IMR-90 (cell line): ENCODE measurements at regions not wholly inside any gene's neighbourhood (a gene's known extent, or its start where the extent isn't known, plus 50 kb on each side); places are given as distances from the start of the nearest gene placed in this dataset.

ENCODE experiments used
- ATAC-seq: fragments of 200-7000 bp; cut with Tn5 transposase; 2 replicates; pipeline ENCODE4 v1.9.1; 2020; ENCODE audit warnings: low read depth, mild to moderate bottlenecking, moderate library complexity
- BruUV-seq: library from RNA; stranded (reverse); fragments of 400-500 nt; replicated peaks from 2 replicates; lab custom pipeline; 2021; lab: Mats Ljungman, UMichigan
- CTCF ChIA-PET: fragments of 300-600 bp; formaldehyde crosslinking; extraction: SDS; loops from one replicate; lab custom pipeline; 2021; ENCODE audit warnings: antibody characterized with exemption; lab: Yijun Ruan, JAX
- POLR2A ChIA-PET: fragments of 300-600 bp; sonication (Branson Sonifier 250); formaldehyde crosslinking; loops from one replicate; lab custom pipeline; 2022; ENCODE audit warnings: antibody characterized with exemption; ENCODE audit not compliant: unreplicated experiment; lab: Charles Lee
- DNase-seq: peaks from one replicate; pipeline ENCODE4 v3.0.0; 2013
- H2AFZ ChIP-seq: replicated peaks from 2 replicates; pipeline ENCODE3; 2013; ENCODE audit warnings: low read length, mild to moderate bottlenecking; ENCODE audit not compliant: poor library complexity
- H2AK5ac ChIP-seq: 2 replicates; pipeline ENCODE4 v1.6.1; 2013; ENCODE audit warnings: low read depth, low read length, inconsistent platforms
- H2AK9ac ChIP-seq: replicated peaks from 2 replicates; pipeline ENCODE3; 2013; ENCODE audit warnings: mild to moderate bottlenecking, low read depth, low read length, moderate library complexity; ENCODE audit not compliant: poor library complexity
- H2BK120ac ChIP-seq: 2 replicates; pipeline ENCODE4 v1.6.1; 2013; ENCODE audit warnings: low read depth, low read length, inconsistent platforms
- H2BK15ac ChIP-seq: 3 replicates; pipeline ENCODE4 v1.6.1; 2013; ENCODE audit warnings: low read depth, low read length, inconsistent platforms
- H2BK20ac ChIP-seq: 2 replicates; pipeline ENCODE4 v1.6.1; 2013; ENCODE audit warnings: low read depth, mild to moderate bottlenecking, inconsistent platforms, low read length, moderate library complexity
- H2BK5ac ChIP-seq: 2 replicates; pipeline ENCODE4 v1.6.1; 2013; ENCODE audit warnings: mild to moderate bottlenecking, low read depth, low read length, inconsistent platforms; ENCODE audit not compliant: poor library complexity, severe bottlenecking
- H3K14ac ChIP-seq: replicated peaks from 2 replicates; pipeline ENCODE4 v1.6.1; 2013; ENCODE audit warnings: low read depth, low read length, inconsistent platforms
- H3K18ac ChIP-seq: 2 replicates; pipeline ENCODE4 v1.6.1; 2013; ENCODE audit warnings: low read depth, low read length, control low read depth
- H3K23ac ChIP-seq: 2 replicates; pipeline ENCODE4 v1.6.1; 2013; ENCODE audit warnings: low read depth, low read length, inconsistent platforms
- H3K27ac ChIP-seq: 2 replicates; pipeline ENCODE4 v1.5.1; 2013; ENCODE audit warnings: mild to moderate bottlenecking, control low read depth, low read length; ENCODE audit not compliant: insufficient read depth
- H3K27me3 ChIP-seq: 2 replicates; pipeline ENCODE4 v1.6.1; 2013; ENCODE audit warnings: low read length; ENCODE audit not compliant: control insufficient read depth, insufficient read depth
- H3K36me3 ChIP-seq: 2 replicates; pipeline ENCODE4 v1.6.1; 2013; ENCODE audit warnings: low read length, mixed read lengths; ENCODE audit not compliant: control insufficient read depth, insufficient read depth
- H3K4ac ChIP-seq: 2 replicates; pipeline ENCODE4 v1.6.1; 2013; ENCODE audit warnings: low read depth, low read length, inconsistent platforms
- H3K4me1 ChIP-seq: 2 replicates; pipeline ENCODE4 v1.6.1; 2013; ENCODE audit warnings: low read length, mixed read lengths; ENCODE audit not compliant: control insufficient read depth, insufficient read depth
- H3K4me2 ChIP-seq: 2 replicates; pipeline ENCODE4 v1.6.1; 2013; ENCODE audit warnings: low read depth, mild to moderate bottlenecking, control low read depth, low read length, moderate library complexity
- H3K4me3 ChIP-seq: 2 replicates; pipeline ENCODE4 v1.5.1; 2013; ENCODE audit warnings: low read depth, mild to moderate bottlenecking, control low read depth, low read length, moderate library complexity; ENCODE audit not compliant: insufficient read depth
- H3K56ac ChIP-seq: 2 replicates; pipeline ENCODE4 v1.6.1; 2013; ENCODE audit warnings: low read length, inconsistent platforms; ENCODE audit not compliant: insufficient read depth; ENCODE audit errors: extremely low read depth
- H3K79me1 ChIP-seq, 2 experiments: 2 replicates each; pipeline ENCODE4 v1.6.1; 2013; ENCODE audit warnings: low read length in 2 of 2, inconsistent platforms in 1 of 2, low read depth in 1 of 2
- H3K9ac ChIP-seq: 2 replicates; pipeline ENCODE4 v1.6.1; 2013; ENCODE audit warnings: low read depth, low read length, control low read depth
- H3K9me1 ChIP-seq: 2 replicates; pipeline ENCODE4 v1.6.1; 2013; ENCODE audit warnings: low read length, inconsistent platforms; ENCODE audit not compliant: insufficient read depth
- H3K9me3 ChIP-seq: 2 replicates; pipeline ENCODE4 v1.6.1; 2013; ENCODE audit warnings: low read length; ENCODE audit not compliant: control insufficient read depth, insufficient read depth
- H4K20me1 ChIP-seq: 2 replicates; pipeline ENCODE4 v1.6.1; 2013; ENCODE audit warnings: low read length, inconsistent platforms; ENCODE audit not compliant: insufficient read depth
- H4K5ac ChIP-seq: 2 replicates; pipeline ENCODE4 v1.6.1; 2013; ENCODE audit warnings: mild to moderate bottlenecking, low read depth, low read length, control low read depth
- H4K8ac ChIP-seq, 2 experiments: 2 replicates each; pipeline ENCODE4 v1.6.1; 2013; ENCODE audit warnings: low read depth in 2 of 2, low read length in 2 of 2, control low read depth in 1 of 2, inconsistent platforms in 1 of 2
- H4K91ac ChIP-seq: 2 replicates; pipeline ENCODE4 v1.6.1; 2013; ENCODE audit warnings: low read depth, low read length, inconsistent platforms; ENCODE audit not compliant: insufficient read depth
- CHD1 ChIP-seq: IDR thresholded peaks from 2 replicates; pipeline ENCODE4 v1.6.1; 2012; ENCODE audit warnings: low read depth, low read length, improper control_type of control experiment
- MXI1 ChIP-seq: IDR thresholded peaks from 2 replicates; pipeline ENCODE4 v1.6.1; 2012; ENCODE audit warnings: low read depth, mild to moderate bottlenecking, low read length, moderate library complexity, borderline replicate concordance
- RAD21 ChIP-seq: IDR thresholded peaks from 2 replicates; pipeline ENCODE4 v1.6.1; 2012; ENCODE audit warnings: low read length, improper control_type of control experiment
- SMC3 ChIP-seq: fragments of 150-350 bp; IDR thresholded peaks from 2 replicates; pipeline ENCODE4 v1.6.1; 2016; ENCODE audit warnings: low read depth, mild to moderate bottlenecking, antibody characterized with exemption, low read length, moderate library complexity
- WGBS, 2 experiments: methylation state at CpG; one replicate each; pipeline versions ENCODE4 v1.1.5 to v1.1.7; 2013; ENCODE audit warnings: missing lambda C conversion rate in 2 of 2; ENCODE audit not compliant: insufficient read length in 1 of 2; ENCODE audit errors: extremely low coverage in 2 of 2; 5-methylcytosine and 5-hydroxymethylcytosine counted together
- dilution Hi-C: fragments of 300-500 bp; cut with HindIII; formaldehyde crosslinking; loops from one replicate; pipeline ENCODE4 v1.14.3; 2018; ENCODE audit warnings: low sequenced_read_pairs; ENCODE audit not compliant: unreplicated experiment
- in situ Hi-C: fragments of 300-500 bp; cut with MboI; formaldehyde crosslinking; loops from 3 replicates; pipeline ENCODE4 v1.14.3; 2019; ENCODE audit warnings: low sequenced_read_pairs, inconsistent platforms, mixed read lengths
- intact Hi-C: fragments of 100-400 bp; cut with micrococcal nuclease; formaldehyde crosslinking; loops from 2 replicates; pipeline ENCODE4 v1.10.0; 2022
- TF ChIP-seq, protein P1 (sequence below): fragments of 150-350 bp; IDR thresholded peaks from 2 replicates; pipeline ENCODE4 v1.6.1; 2017; ENCODE audit warnings: mild to moderate bottlenecking, antibody characterized with exemption, low read length, low read depth

- Histone ChIP-seq H4K8ac (no peak overlapping the region), H3K79me1 (no peaks in the 10 kb centered on the region), H3K23ac (no peak overlapping the region), H3K18ac (no peak overlapping the region), H3K9ac (no peak overlapping the region), H3K4ac (no peak overlapping the region), H2BK5ac (no peak overlapping the region), H3K4me2 (no peak overlapping the region), H3K27me3 (no peaks in the 10 kb centered on the region), H3K9me1 (no peaks in the 10 kb centered on the region), H2BK120ac (no peak overlapping the region), H2AK9ac (no peak overlapping the region), H2BK20ac (no peak overlapping the region), H2AFZ (no peak overlapping the region), H4K91ac (no peak overlapping the region), H2AK5ac (no peak overlapping the region), H3K9me3 (no peaks in the 10 kb centered on the region), H4K5ac (no peak overlapping the region), H3K4me1 (peaks cover 10% of the 10 kb centered on the region; the same call in 1 of the 2 replicates), H3K14ac (no peak overlapping the region), H3K27ac (no peak overlapping the region), H3K56ac (no peak overlapping the region), H3K4me3 (no peak overlapping the region), H2BK15ac (no peak overlapping the region), H4K20me1 (no peaks in the 10 kb centered on the region), H3K36me3 (no peaks in the 10 kb centered on the region)
- TF ChIP-seq MXI1 = no peak
- TF ChIP-seq, protein P1, sequence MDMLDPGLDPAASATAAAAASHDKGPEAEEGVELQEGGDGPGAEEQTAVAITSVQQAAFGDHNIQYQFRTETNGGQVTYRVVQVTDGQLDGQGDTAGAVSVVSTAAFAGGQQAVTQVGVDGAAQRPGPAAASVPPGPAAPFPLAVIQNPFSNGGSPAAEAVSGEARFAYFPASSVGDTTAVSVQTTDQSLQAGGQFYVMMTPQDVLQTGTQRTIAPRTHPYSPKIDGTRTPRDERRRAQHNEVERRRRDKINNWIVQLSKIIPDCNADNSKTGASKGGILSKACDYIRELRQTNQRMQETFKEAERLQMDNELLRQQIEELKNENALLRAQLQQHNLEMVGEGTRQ = no peak
- TF ChIP-seq RAD21 = no peak
- TF ChIP-seq SMC3 = no peak
- TF ChIP-seq CHD1 = no peak
- POLR2A ChIA-PET = no interaction called here
- no TSS peak for BruUV-seq
- dilution Hi-C loops (no loop called here), intact Hi-C loops (no loop called here), in situ Hi-C loops (no loop called here)
- ATAC-seq = no peak
- DNase-seq = no peak
- WGBS, 2 experiments = 80% methylated on average over 1 of the region's 3 CpGs; no CpG with 5 or more reads in 1 of the 2 experiments
- CTCF ChIA-PET = interaction anchor here (0.5 to 1.3 kb wide), 2 partner anchors 124 to 1923 kb away, joined by 4 to 5 read pairs; no protein-coding TSS in a partner anchor
Measured at GRCh38 chr2:30351949-30352348, 95.1 kb upstream of the LCLAT1 start.
